GM19351 (cell line): ENCODE measurements at regions not wholly inside any gene's neighbourhood (a gene's known extent, or its start where the extent isn't known, plus 50 kb on each side); places are given as distances from the start of the nearest gene placed in this dataset.
A peak's percentile ranks its signal among the peaks of the same experiment; 100 is the strongest.

Source experiments
- ATAC-seq: cut with Tn5 transposase; IDR thresholded peaks from one replicate; pipeline ENCODE4 v1.9.1; 2021; ENCODE audit warnings: mild to moderate bottlenecking, moderate library complexity; ENCODE audit not compliant: unreplicated experiment

- no peak for ATAC-seq
These were observed 220.1 kb upstream of the EEA1 start for GRCh38 chr12:93149229-93149628.

- ATAC-seq, result no peak
These were observed 222.1 kb upstream of the EEA1 start for GRCh38 chr12:93151079-93151762.

GRCh38 chr12:93152617-93153016, 223.5 kb upstream of the EEA1 start:
- no peak for ATAC-seq

- ATAC-seq, result no peak
These were observed 224.2 kb upstream of the EEA1 start for GRCh38 chr12:93153321-93153720.

- no peak for ATAC-seq
These were observed 223.5 kb upstream of the NUDT4 start for GRCh38 chr12:93154096-93154728.

GRCh38 chr12:93154753-93155480, 222.8 kb upstream of the NUDT4 start:
- no peak for ATAC-seq

GRCh38 chr12:93156086-93156716, 221.5 kb upstream of the NUDT4 start:
- no peak for ATAC-seq

GRCh38 chr12:93157279-93157678, 220.4 kb upstream of the NUDT4 start:
- no peak for ATAC-seq

GRCh38 chr12:93158065-93158843, 219.5 kb upstream of the NUDT4 start:
- ATAC-seq, result no peak

GRCh38 chr12:93163260-93164036, 214.3 kb upstream of the NUDT4 start:
- ATAC-seq, result no peak

GRCh38 chr12:93164103-93164880, 213.4 kb upstream of the NUDT4 start:
- no peak for ATAC-seq

GRCh38 chr12:93165384-93165932, 212.3 kb upstream of the NUDT4 start:
- no peak for ATAC-seq

- ATAC-seq, result peak; percentile 77
These were observed 211.0 kb upstream of the NUDT4 start for GRCh38 chr12:93166541-93167307.

GRCh38 chr12:93167331-93167730, 210.4 kb upstream of the NUDT4 start:
- ATAC-seq, result no peak

- peak; percentile 59 for ATAC-seq
These were observed 209.8 kb upstream of the NUDT4 start for GRCh38 chr12:93167841-93168492.

- ATAC-seq, result no peak
These were observed 209.0 kb upstream of the NUDT4 start for GRCh38 chr12:93168751-93169150.

- no peak for ATAC-seq
These were observed 208.2 kb upstream of the NUDT4 start for GRCh38 chr12:93169536-93169935.

GRCh38 chr12:93170928-93171327, 206.8 kb upstream of the NUDT4 start:
- ATAC-seq, result no peak
